GM18517 (cell line): ENCODE measurements at regions not wholly inside any gene's neighbourhood (a gene's known extent, or its start where the extent isn't known, plus 50 kb on each side); places are given as distances from the start of the nearest gene placed in this dataset.
"Not testable (repeated sequence)": the region's sequence is repeated elsewhere in the genome, so short reads cannot be mapped to it uniquely, and the experiment has no call there.

ENCODE experiments used
- ATAC-seq: cut with Tn5 transposase; IDR thresholded peaks from one replicate; pipeline ENCODE4 v1.9.1; 2021; ENCODE audit warnings: mild to moderate bottlenecking, moderate library complexity; ENCODE audit not compliant: unreplicated experiment

- ATAC-seq, result no peak
Observed at GRCh38 chr10:106106114-106106513, 1058.4 kb downstream of the SORCS1 start.

- no peak for ATAC-seq
Observed at GRCh38 chr10:106089855-106090254, 1074.7 kb downstream of the SORCS1 start.

GRCh38 chr10:106086391-106086790, 1078.1 kb downstream of the SORCS1 start:
- no peak for ATAC-seq

GRCh38 chr10:106083572-106083971, 1080.9 kb downstream of the SORCS1 start:
- no peak for ATAC-seq

DNA sequence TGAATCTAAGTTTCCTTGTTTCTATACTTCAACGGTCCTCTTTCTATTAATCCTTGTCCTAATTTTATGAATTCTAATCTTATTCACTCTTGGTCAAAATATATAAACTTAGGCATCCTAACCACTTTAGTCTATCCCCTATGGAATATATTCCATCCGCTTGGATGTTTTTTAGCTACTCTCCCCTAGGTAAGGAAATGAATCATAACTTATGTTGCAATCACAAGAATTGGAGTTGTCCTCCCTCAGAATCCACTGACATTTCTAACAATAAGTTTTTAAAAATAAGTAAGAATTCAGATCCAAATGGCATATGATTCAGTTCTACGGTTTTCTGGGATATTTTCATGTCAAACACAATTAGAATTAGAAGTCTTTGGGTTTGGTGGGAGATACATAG, 1081.6 kb downstream of the SORCS1 start:
- no peak for ATAC-seq

DNA sequence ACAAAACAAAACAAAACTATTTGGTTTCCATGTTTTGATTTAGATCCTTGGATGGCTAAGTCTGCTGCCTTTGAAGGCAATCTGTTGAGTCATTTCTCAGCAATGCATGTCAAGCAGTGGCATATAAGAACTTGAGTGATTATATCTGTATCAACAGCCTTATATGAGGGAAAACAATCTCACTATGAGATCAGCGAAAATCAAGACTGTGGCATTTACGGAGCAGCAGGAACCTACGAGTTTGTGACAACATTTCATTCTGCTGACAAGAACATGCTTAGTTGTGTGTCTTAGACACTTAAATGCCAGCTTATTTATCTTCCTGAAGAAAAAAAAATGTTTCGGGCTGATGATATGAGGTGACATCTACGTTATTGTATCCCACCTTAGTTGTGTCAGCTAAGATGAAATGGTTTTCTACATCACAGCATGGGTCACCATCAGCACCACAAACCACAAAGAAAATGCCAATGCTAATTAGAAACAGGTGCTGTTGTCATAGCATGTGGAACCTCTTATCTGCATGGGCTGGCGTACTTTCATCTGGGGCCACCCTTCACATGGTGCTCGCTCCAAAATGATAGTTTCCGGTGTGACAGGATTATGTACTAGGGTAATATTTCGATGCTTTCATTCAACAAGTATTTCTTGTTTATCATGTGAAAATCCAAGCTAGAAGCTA, 1085.5 kb downstream of the SORCS1 start:
- no peak for ATAC-seq

DNA sequence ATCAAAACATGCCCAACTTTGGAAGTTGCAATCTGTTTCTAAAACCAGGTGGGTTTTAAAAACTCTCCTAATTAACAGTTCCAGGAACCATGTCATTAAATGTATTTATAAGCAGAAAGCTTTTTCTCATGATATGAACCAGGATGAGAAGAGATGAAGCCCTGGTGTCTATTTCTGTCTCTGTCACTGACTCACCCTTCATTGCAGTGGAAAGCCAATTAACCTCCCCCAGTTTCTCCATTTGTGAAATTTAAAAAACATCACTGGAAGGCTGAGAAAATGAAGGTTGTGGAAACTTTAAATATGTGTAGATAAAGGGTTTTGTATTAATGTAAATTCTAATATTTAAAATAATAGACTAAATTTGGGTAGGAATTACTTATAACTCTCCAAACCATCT, 1088.0 kb downstream of the SORCS1 start:
- ATAC-seq, result no peak

- ATAC-seq, result no peak
Observed at GRCh38 chr10:106053061-106053460, 1111.4 kb downstream of the SORCS1 start.

DNA sequence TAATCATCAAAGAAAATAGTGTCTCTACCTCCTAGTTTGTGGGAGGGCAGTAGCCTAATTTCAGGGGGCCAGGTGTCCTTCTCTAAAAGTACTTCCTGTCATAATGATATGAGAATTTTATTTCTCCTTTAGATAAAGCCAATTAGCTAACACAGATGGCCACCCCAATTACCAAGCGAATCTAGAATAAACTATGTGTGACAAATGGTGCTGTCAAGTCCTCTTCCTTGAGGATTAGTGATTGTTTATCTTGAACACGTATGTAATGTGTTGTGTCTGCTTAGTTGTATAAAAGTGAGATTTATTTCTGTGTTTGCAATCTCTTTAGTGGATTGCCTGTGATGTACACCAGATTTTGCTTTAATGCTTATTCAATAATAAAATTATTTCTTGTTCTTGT, 1120.0 kb downstream of the SORCS1 start:
- no peak for ATAC-seq

DNA sequence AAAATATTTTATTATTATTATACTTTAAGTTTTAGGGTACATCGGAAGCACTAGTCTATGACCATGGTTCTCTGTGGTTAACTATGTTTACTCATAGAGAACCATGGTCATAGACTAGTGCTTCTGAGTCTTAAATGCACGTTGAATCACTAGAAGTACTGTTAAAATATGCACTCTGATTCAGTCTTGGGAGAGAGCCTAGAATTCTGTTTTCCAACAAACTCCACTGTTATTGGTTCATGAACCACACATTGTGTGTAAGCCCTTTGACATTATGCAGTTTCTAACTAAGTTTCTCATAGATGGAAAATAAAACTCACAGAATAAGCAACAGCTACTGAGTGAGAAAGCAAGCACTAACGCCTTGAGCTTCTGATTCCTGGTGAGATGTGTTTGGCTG, 1120.6 kb downstream of the SORCS1 start:
- ATAC-seq, result no peak

DNA sequence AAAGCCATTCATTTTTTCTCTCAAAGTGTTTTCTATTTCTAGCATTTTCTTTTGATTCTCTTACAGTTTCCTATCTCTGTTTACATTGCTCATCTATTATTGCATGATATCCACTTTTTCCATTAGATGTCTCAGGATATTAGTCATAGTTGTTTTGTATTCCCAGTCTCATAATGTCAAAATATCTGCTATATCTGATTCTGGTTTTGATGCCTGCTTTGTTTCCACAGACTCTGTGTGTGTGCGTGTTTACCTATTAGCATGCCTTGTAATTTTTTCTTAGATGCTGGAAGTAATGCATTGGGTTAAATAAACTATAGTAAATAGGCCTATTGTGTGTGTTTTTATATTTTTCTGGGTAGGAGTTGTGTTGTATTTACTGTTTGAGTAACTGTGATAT, 1126.3 kb downstream of the SORCS1 start:
- no peak for ATAC-seq

DNA sequence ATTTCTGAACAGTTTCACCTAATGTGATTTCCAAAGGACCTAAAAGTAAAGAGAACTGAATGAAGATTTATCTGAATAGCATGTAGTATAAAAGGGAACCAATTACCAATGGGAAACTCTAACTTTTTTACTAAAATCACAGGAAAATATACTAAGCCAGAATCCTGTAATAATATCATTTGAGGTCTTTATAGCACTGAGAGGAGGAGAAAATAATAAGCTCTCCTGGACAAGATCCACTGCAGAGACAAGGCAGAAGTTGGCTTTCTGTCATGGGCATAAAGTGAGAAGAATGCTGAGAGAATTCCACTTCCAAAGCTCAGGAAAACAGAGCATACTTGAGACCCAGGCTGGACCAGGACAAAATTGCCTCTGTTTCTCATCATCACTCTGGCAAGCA, 1131.4 kb downstream of the SORCS1 start:
- ATAC-seq, result no peak

DNA sequence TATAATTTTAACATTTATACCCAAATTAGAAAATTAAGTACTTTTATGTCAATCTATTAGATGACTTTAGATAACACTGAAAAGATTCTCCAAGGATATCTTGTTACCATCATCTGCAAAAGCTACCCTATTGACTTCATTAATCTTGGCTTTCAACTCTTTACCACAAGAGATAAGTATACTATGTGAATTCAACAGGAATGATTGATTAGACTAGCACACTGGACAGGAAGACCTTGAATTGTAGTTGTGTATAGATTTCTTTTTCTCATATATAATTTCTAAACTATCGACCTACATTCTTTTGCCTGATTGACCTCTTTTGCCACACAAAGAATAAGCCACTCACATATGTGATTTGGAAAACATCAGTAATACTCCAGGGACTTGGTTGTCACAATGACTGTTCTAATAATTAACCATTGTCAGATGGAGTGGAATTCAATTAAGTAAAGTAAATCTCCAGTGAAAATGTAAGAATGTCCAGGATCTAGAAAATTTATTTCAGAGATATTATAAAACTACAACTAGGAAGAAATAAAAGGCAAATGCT, 1132.0 kb downstream of the SORCS1 start:
- ATAC-seq, result no peak

DNA sequence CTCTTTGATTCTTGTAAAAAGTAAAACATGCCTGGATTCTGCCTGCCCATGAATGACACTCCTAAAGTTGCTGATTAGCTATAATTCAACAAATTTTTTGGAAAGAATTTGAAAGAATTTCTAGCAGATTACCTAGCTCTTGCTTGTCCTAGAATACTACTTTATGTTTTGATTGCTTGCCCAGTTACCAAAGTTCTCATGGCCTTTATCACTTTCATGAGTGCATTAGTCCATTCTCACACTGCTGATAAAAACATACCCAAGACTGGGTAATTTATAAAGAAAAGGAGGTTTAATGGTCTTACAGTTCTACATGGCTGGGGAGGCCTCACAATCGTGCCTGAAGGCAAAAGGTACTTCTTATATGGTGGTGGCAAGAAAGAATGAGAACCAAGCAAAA, 1137.3 kb downstream of the SORCS1 start:
- no peak for ATAC-seq

GRCh38 chr10:106025208-106025811, 1139.2 kb downstream of the SORCS1 start:
- no peak for ATAC-seq

- ATAC-seq, result no peak
Observed at GRCh38 chr10:106023329-106023728, 1141.2 kb downstream of the SORCS1 start.

DNA sequence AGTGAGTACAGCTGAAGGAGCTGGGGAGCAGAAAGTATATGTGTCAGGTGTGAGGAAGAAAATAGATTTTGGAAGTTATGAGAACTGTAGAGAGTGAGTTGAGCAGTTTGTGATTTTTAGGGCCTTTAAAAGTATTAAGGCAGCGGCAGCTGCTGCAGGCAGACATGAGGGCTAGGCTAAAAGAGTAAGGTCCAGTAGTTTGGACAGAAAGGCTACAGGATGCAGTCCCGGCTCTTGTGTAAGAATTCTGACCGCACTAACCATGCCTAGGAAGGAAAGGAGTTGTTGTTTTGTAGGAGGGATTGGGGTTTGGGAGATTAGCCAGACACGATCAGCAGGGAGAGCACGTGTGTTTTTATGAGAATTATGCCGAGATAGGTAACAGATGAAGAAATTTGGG, 1144.9 kb downstream of the SORCS1 start:
- ATAC-seq, result not testable (repeated sequence)

DNA sequence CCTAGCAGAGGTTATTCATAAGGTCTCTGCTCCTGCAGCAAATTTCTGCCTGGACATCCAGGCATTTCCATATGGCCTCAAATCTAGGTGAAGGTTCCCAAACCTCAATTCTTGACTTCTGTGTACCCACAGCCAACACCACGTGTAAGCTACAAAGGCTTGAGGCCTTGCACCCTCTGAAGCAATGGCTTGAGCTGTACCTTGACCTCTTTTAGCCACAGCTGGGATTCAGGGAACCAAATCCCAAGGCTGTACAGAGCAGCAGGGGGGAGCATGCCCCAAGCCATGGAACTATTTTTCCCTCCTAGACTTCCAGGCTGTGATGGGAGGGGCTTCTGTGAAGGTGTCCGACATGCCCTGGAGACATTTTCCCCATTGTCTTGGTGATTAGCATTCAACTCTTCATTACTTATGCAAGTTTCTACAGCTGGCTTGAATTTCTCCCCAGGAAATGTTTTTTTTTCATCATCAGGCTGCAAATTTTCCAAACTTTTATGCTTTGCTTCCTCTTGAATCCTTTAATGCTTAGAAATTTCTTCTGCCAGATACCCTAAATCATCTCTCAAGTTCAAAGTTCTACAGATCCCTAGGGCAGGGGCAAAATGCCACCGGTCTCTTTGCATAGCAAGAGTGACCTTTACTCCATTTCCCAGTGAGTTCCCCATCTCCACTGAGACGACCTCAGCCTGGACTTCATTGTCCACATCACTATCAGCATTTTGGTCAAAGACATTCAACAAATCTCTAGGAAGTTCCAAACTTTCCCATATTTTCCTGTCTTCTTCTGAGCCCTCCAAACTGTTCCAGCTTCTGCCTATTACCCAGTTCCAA, 1148.9 kb downstream of the SORCS1 start:
- ATAC-seq, result not testable (repeated sequence)

DNA sequence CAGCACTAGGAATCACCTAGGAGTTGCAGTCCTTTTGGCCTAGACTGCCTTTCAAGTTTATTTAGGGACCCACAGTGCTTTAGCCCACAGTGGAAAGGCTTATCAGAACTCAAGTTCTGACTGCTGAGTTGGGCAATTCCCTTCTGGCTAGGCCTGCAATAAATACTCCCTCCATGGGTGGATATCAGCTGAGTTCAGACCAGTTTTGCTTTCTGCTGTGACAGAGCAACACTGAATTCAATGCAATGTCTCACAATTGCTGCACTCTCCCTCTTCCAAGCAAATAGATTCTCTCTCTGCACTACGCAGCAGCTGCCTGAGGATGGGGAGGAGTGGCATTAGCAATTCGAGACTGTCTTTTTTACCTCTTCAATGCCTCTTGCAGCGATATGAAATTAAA, 1153.3 kb downstream of the SORCS1 start:
- ATAC-seq, result no peak

- ATAC-seq, result no peak
Observed at GRCh38 chr10:106000721-106001120, 1163.8 kb downstream of the SORCS1 start.

- ATAC-seq, result no peak
Observed at GRCh38 chr10:105993609-105994008, 1170.9 kb downstream of the SORCS1 start.

GRCh38 chr10:105992928-105993327, 1171.6 kb downstream of the SORCS1 start:
- ATAC-seq, result no peak
